GM23338 (cell line): ENCODE measurements at regions not wholly inside any gene's neighbourhood (a gene's known extent, or its start where the extent isn't known, plus 50 kb on each side); places are given as distances from the start of the nearest gene placed in this dataset.

Source experiments
- CTCF ChIP-seq, 2 experiments: fragments of 200-600 bp in 1 of 2; sonication (generic) in 1 of 2; conservative IDR thresholded peaks; 2 replicates each; pipeline versions ENCODE4 v1.5.1 to v1.6.1; 2016 to 2017; ENCODE audit warnings: antibody characterized with exemption in 2 of 2, low read depth in 2 of 2, mild to moderate bottlenecking in 2 of 2, moderate library complexity in 1 of 2
- NANOG ChIP-seq: IDR thresholded peaks from 2 replicates; pipeline ENCODE4 v1.6.1; 2016; ENCODE audit warnings: antibody characterized with exemption, borderline replicate concordance
- POLR2AphosphoS5 ChIP-seq: IDR thresholded peaks from 2 replicates; pipeline ENCODE4 v1.6.1; 2016; ENCODE audit warnings: antibody characterized with exemption, low read depth
- TF ChIP-seq, protein P1 (sequence below): fragments of 250-450 bp; sonication (Bioruptor Pico); IDR thresholded peaks from 2 replicates; pipeline ENCODE4 v1.5.0; 2020; ENCODE audit warnings: mild to moderate bottlenecking, moderate library complexity
- TF ChIP-seq, protein P2 (sequence below): IDR thresholded peaks from 2 replicates; pipeline ENCODE4 v1.6.1; 2016; ENCODE audit warnings: antibody characterized with exemption

- TF ChIP-seq, protein P1, sequence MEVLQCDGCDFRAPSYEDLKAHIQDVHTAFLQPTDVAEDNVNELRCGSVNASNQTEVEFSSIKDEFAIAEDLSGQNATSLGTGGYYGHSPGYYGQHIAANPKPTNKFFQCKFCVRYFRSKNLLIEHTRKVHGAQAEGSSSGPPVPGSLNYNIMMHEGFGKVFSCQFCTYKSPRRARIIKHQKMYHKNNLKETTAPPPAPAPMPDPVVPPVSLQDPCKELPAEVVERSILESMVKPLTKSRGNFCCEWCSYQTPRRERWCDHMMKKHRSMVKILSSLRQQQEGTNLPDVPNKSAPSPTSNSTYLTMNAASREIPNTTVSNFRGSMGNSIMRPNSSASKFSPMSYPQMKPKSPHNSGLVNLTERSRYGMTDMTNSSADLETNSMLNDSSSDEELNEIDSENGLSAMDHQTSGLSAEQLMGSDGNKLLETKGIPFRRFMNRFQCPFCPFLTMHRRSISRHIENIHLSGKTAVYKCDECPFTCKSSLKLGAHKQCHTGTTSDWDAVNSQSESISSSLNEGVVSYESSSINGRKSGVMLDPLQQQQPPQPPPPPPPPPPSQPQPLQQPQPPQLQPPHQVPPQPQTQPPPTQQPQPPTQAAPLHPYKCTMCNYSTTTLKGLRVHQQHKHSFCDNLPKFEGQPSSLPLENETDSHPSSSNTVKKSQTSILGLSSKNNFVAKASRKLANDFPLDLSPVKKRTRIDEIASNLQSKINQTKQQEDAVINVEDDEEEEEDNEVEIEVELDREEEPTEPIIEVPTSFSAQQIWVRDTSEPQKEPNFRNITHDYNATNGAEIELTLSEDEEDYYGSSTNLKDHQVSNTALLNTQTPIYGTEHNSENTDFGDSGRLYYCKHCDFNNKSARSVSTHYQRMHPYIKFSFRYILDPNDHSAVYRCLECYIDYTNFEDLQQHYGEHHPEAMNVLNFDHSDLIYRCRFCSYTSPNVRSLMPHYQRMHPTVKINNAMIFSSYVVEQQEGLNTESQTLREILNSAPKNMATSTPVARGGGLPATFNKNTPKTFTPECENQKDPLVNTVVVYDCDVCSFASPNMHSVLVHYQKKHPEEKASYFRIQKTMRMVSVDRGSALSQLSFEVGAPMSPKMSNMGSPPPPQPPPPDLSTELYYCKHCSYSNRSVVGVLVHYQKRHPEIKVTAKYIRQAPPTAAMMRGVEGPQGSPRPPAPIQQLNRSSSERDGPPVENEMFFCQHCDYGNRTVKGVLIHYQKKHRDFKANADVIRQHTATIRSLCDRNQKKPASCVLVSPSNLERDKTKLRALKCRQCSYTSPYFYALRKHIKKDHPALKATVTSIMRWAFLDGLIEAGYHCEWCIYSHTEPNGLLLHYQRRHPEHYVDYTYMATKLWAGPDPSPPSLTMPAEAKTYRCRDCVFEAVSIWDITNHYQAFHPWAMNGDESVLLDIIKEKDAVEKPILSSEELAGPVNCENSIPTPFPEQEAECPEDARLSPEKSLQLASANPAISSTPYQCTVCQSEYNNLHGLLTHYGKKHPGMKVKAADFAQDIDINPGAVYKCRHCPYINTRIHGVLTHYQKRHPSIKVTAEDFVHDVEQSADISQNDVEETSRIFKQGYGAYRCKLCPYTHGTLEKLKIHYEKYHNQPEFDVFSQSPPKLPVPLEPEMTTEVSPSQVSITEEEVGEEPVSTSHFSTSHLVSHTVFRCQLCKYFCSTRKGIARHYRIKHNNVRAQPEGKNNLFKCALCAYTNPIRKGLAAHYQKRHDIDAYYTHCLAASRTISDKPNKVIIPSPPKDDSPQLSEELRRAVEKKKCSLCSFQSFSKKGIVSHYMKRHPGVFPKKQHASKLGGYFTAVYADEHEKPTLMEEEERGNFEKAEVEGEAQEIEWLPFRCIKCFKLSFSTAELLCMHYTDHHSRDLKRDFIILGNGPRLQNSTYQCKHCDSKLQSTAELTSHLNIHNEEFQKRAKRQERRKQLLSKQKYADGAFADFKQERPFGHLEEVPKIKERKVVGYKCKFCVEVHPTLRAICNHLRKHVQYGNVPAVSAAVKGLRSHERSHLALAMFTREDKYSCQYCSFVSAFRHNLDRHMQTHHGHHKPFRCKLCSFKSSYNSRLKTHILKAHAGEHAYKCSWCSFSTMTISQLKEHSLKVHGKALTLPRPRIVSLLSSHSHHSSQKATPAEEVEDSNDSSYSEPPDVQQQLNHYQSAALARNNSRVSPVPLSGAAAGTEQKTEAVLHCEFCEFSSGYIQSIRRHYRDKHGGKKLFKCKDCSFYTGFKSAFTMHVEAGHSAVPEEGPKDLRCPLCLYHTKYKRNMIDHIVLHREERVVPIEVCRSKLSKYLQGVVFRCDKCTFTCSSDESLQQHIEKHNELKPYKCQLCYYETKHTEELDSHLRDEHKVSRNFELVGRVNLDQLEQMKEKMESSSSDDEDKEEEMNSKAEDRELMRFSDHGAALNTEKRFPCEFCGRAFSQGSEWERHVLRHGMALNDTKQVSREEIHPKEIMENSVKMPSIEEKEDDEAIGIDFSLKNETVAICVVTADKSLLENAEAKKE (CRISPR knock-in tag) = no peak
- TF ChIP-seq POLR2AphosphoS5 (no peak), NANOG (no peak), CTCF (conservative IDR thresholded peaks at IDR 0.05; ENCODE audit: low read depth in 2 of 2) (no peak)
- TF ChIP-seq, protein P2, sequence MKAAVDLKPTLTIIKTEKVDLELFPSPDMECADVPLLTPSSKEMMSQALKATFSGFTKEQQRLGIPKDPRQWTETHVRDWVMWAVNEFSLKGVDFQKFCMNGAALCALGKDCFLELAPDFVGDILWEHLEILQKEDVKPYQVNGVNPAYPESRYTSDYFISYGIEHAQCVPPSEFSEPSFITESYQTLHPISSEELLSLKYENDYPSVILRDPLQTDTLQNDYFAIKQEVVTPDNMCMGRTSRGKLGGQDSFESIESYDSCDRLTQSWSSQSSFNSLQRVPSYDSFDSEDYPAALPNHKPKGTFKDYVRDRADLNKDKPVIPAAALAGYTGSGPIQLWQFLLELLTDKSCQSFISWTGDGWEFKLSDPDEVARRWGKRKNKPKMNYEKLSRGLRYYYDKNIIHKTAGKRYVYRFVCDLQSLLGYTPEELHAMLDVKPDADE = no peak
Measured at GRCh38 chr6:140202964-140203515, 828.6 kb upstream of the CITED2 start (continued).
